KBM-7 (cell line): ENCODE measurements at regions not wholly inside any gene's neighbourhood (a gene's known extent, or its start where the extent isn't known, plus 50 kb on each side); places are given as distances from the start of the nearest gene placed in this dataset.
"Not testable (repeated sequence)": the region's sequence is repeated elsewhere in the genome, so short reads cannot be mapped to it uniquely, and the experiment has no call there.

ENCODE experiments used
- DNase-seq: peaks from one replicate; pipeline ENCODE4 v3.0.0-alpha.2; 2015
- in situ Hi-C: fragments of 300-500 bp; cut with MboI; formaldehyde crosslinking; loops from 2 replicates; pipeline ENCODE4 v1.14.3; 2020; ENCODE audit warnings: low sequenced_read_pairs, low pct_unique_long_range_greater_than_20kb, mixed read lengths

- in situ Hi-C loops, DNase-seq: not testable (repeated sequence)
Measured at GRCh38 chr15:20473465-20473864, 68.1 kb downstream of the GOLGA6L6 start.

GRCh38 chr15:20472983-20473382 lies 68.6 kb downstream of the GOLGA6L6 start:
- in situ Hi-C loops, DNase-seq: not testable (repeated sequence)

- in situ Hi-C loops, DNase-seq: not testable (repeated sequence)
Measured at GRCh38 chr15:20470810-20471209, 70.8 kb downstream of the GOLGA6L6 start.

DNA sequence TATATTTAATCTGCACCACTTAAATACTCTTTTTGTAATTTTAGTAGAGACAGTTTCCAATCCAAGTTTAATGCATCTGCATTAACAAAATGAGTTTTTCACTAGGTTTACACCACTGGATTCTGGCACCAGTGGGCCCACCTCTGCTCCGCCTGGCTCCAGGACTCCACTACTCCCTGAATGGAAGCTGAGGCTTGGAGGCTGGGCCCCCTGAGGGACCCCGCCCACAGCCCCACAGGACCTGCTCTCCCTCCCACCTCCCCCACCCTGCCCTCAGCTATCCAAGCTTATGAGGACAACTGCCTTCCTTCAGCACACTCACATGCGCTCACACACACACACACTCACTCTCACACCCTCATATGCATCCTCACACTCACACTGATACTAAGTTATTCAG lies 100.5 kb downstream of the GOLGA6L6 start:
- DNase-seq, in situ Hi-C loops: not testable (repeated sequence)

- in situ Hi-C loops, DNase-seq: not testable (repeated sequence)
Measured at GRCh38 chr15:20440390-20440789, 101.2 kb downstream of the GOLGA6L6 start.

- in situ Hi-C loops, DNase-seq: not testable (repeated sequence)
Measured at GRCh38 chr15:20439111-20439510, 102.5 kb downstream of the GOLGA6L6 start.

DNA sequence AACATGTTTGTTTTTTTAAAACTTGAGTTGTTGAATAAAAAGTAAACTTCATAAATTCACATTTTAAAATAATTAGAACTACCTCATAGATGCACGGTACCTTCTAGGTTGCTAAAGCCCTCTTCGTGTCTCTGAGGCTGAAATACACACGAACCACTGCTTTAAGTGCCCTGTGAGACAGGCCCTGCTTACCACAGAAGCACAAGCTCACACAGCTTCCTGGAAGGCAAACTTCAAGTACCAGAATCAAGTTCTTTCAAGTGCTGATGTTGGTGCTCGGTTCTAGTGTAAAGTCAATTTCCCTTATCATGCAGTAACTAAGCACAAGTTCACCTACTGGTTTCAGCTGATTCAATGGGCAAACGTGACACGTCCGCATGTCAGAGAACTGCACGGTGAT lies 103.3 kb downstream of the GOLGA6L6 start:
- DNase-seq, in situ Hi-C loops: not testable (repeated sequence)

GRCh38 chr15:20433468-20433867 lies 108.1 kb downstream of the GOLGA6L6 start:
- DNase-seq, in situ Hi-C loops: not testable (repeated sequence)

DNA sequence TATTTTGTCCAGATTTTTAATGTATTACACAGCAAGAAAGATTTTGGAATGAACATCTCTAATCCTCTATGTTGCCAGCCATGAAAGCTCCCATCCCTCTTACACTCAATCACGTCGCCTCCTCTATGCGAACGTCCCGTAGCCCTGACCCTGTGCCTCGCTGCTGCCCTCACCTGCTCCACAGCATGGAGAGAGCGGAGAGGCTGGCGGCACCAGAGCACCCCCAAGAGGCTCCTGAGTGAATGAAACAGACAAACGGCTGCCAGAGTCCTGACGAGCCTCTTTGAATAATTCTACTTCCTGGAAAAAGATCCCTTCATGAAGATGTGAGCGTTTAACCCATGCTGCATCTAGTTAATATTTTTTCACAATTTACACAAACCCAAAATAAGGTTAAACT lies 111.1 kb downstream of the GOLGA6L6 start:
- DNase-seq, in situ Hi-C loops: not testable (repeated sequence)

GRCh38 chr15:20420710-20421109 lies 120.9 kb downstream of the GOLGA6L6 start:
- DNase-seq, in situ Hi-C loops: not testable (repeated sequence)

DNA sequence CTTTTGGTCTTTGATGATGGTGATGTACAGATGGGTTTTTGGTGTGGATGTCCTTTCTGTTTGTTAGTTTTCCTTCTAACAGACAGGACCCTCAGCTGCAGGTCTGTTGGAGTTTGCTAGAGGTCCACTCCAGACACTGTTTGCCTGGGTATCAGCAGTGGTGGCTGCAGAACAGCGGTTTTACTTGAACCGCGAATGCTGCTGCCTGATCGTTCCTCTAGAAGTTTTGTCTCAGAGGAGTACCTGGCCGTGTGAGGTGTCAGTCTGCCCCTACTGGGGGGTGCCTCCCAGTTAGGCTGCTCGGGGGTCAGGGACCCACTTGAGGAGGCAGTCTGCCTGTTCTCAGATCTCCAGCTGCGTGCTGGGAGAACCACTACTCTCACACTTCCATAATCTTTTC lies 125.0 kb downstream of the GOLGA6L6 start:
- in situ Hi-C loops, DNase-seq: not testable (repeated sequence)

DNA sequence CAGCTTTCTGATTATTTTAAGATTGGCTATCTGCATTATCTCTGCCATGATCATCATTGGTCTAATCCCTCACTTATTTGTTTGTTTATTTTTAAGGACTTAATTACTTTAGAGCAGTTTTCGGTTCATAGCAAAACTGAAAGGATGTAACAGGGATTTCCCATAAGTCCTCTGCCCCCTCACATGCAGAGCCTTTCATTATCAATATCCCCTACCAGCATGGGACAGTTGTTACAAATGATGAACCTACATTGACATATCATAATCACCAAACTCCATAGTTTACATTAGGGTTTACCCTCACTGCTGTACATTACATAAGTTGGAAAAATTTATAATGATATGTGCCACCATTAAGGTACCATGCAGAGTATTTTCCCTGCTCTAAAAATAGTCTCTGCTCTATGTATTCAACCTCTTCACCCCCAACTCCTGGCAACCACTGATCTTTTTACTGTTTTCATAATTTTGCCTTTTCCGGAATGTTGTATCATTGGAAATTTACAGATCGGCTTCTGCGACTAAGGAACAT lies 131.9 kb downstream of the GOLGA6L6 start:
- in situ Hi-C loops, DNase-seq: not testable (repeated sequence)

DNA sequence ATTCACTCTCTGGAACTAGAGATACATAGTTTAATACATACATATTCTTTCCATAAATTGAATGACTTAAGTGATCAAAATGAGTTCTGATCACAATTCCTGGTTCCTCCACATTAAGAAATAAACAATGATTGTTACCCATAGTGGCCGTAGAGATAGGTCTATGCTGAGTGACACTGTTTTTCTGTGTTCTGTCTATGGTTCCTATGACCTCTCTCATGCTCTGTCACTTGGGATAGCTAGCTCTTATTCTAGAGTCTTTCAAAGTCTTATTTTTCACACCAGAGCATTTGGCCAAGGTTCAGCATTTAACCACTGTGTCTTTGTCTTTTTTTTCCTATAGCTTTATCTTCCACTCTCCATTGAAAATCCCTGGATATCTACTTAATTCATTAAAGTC lies 132.4 kb downstream of the GOLGA6L6 start:
- no peak for DNase-seq
- in situ Hi-C loops, result no loop called here

DNA sequence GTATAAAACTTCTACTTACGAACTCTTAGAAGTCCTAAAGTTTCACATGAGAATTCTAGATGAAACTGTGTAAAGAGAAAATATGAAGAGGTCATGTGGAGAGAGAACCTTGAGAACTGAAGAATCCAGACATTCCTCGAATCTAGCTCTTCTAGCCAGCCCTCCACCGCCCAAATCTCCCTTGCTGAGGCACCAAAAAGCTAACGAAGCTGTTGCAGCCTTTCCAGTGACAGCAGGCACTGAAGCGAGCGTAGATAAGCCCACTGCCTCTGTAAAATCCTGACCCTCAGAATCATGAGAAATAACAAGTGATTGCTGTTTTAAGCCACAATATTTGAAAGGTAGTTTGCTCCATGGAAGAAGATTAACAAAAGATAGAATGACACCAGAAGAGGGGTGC lies 134.0 kb downstream of the GOLGA6L6 start:
- in situ Hi-C loops, result no loop called here
- no peak for DNase-seq

DNA sequence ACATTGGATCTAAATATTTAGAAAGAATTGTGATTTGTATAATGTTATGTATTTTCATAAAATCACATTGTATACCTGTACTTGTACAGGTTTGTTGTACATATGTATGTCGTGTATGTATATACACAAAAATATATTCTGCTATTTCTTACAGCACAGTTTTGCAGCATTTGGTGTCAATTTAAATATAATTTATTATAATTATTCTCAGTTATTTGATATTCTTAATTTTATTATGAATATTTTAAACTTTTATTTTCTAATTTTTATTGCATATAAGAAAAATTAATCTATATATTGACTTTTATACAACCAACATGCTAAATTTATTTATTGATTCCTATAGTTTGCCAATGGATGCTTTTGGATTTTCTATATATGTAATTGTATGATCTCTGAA lies 137.0 kb downstream of the GOLGA6L6 start:
- DNase-seq, in situ Hi-C loops: not testable (repeated sequence)

DNA sequence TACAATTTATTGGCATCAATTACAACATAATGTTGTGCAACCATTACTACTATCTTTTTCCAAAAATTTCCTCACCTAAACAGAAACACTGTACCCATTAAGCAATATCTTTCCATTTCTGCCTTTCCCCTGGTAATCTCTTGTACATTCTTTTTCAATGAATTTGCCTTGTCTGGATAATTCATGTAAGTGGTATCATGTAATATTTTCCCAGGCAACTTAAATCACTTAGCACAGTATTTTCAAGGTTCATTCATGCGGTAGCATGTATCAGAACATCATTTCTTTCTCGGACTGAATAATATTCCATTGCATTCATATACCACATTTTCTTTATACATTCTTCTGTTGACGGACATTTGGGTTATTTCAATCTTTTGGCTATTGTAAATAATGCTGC lies 139.0 kb downstream of the GOLGA6L6 start:
- in situ Hi-C loops, DNase-seq: not testable (repeated sequence)

DNA sequence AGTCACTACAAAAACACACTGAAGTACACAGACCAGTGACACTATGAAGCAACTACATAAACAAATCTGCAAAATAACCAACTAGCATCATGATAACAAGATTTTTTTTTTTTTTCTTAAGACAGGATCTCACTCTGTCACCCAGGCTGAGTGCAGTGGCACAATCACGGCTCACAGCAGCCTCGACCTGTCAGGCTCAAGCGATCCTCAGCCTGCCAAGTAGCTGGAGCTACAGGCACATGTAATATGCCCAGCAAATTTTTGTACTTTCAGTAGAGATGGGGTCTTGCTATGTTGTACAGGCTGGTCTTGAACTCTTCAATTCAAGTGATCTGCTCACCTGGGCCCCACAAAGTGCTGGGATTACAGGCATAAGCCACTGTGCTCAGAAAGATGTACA lies 140.5 kb downstream of the GOLGA6L6 start:
- in situ Hi-C loops, result not testable (repeated sequence)

GRCh38 chr15:20398680-20399079 lies 142.9 kb downstream of the GOLGA6L6 start:
- in situ Hi-C loops, DNase-seq: not testable (repeated sequence)

More for the DNA sequence above, 140.5 kb downstream of the GOLGA6L6 start:
- not testable (repeated sequence) for DNase-seq

- DNase-seq, in situ Hi-C loops: not testable (repeated sequence)
Measured at GRCh38 chr15:20388161-20388560, 153.4 kb downstream of the GOLGA6L6 start.

DNA sequence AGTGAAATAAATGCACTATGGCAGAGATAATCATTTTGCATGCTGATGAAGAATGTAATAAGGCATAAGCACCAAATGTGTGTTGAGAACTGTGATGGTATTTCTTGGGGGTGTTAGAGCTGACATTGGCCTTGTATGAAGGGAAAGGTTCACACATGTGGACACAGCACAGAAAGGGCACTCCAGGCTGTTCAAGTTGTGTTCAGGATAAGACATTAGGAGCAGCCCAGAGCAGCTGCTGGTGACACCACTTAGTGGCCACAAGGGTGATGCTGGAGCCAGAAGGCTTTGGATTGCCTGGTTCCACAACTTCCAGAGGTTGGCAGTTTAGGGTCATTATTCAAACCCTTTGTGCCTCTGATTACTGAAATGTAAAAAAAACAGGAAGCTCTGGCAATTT lies 155.4 kb downstream of the GOLGA6L6 start:
- in situ Hi-C loops, result no loop called here
- no peak for DNase-seq

- DNase-seq, in situ Hi-C loops: not testable (repeated sequence)
Measured at GRCh38 chr15:20380199-20380598, 161.4 kb downstream of the GOLGA6L6 start.
